ENCODE measurements at regions not wholly inside any gene's neighbourhood (a gene's known extent, or its start where the extent isn't known, plus 50 kb on each side); places are given as distances from the start of the nearest gene placed in this dataset.
"Not testable (repeated sequence)": the region's sequence is repeated elsewhere in the genome, so short reads cannot be mapped to it uniquely, and the experiment has no call there.

GRCh38 chr3:44104668-44105321 lies 136.9 kb upstream of the TOPAZ1 start:
- DNase-seq, result peak; percentile 5 to 8

DNA sequence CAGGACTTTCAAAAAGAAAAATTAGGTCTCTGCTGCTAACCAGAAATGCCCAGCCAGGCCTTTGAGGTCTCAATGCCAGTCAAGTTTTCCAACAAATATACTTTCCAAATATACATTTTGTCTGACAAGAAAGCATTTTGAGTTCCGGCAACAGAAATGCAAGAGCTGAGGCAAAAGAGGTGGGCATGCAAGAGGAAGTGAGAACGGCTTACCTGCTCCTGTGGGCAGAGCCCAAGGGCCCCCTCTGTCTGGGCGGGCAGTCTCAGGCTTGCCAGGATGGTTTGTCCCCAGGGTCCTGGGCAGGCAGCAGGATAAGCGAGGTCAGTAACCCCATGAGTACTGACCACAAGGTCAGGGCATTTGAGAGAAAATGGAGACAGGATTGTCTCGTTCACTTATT lies 136.1 kb upstream of the TOPAZ1 start:
- DNase-seq, result no peak

DNA sequence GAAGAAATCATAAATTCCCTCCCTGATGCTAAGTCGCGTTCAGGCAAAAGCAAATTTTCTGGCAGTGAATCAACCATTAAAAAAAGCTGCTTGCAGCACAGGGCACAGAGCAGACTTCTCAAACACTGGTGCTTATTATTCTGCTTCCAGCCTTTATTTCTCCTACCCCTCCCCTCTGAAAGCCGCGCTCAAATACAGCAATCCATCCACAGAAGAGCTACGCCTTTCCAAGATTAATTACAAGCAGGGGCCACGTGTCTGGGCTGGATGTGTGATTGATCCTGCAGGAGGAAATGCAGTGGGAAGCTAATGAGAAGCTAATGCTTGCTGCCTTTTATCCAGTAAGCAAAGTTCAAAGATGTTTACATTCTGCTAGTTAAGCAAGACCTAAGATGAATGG lies 134.9 kb upstream of the TOPAZ1 start:
- DNase-seq, result no peak

DNA sequence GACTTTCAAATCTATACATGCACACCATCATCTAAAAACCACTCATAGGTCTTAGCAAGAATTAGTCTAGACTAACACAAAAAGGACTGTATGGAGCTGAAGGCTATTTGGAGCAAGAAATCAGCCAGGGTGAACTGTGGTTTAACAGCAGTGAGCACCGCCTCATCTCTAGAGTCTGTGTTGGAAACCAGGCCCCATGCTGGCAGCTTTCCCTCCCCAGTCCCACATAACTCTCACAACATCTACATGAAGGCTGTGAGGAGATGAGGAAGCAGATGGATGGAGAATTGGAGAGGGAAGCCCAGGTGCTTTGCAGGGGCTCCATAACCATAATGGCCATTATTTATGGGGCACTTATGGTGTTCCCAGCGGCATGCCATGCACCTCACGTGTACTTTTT lies 133.2 kb upstream of the TOPAZ1 start:
- DNase-seq, result no peak

DNA sequence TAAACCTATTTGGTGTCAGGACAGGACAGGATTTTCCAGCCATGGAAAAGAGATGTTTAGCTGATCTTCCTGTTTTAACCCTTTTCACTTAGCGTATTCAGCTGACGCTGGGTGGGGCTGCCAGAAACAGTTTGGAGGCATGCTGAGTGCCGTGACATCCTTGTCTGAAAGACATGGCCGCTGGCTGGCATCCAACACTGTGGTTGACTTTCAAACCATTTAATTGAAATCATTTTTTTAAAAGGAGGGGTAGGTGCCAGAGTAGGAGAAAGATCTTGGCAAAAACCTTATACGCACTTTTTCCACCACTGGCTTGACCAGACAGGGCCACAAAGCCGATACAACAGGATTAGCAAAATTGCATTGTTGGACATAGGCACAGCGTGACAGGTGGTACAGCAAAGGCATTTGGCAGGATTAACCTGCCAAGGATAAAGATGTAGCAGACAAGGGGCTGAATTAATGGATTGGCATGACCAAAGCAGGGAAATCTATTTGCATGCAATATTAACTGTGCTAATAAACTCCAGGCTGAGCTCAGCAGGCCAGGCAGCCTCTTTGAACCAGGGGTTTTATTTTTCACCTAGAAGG lies 131.8 kb upstream of the TOPAZ1 start:
- DNase-seq, result no peak

- DNase-seq, result no peak
These were observed 131.0 kb upstream of the TOPAZ1 start for GRCh38 chr3:44110648-44111047.

DNA sequence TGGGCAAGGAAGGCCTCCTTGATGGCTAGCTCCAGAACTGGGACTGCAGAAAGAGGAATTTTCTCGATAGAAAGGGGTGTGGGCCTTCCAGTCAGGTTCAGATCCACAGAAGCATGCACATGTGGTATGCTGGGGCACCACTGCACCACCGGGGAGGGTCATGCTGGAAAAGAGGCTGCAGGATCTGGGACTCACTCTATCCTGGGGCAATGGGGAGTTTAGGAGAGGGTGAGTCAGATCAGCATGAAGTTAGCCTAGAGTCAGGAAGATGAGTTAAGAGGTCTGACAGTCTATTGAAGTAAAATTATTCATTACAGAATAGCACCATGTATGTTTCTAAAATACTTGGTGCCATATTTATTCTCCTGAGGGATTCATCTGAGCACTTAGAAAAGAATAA lies 130.2 kb upstream of the TOPAZ1 start:
- DNase-seq, result no peak

- DNase-seq, result peak; percentile 9 to 20
These were observed 127.5 kb upstream of the TOPAZ1 start for GRCh38 chr3:44114142-44114541.

DNA sequence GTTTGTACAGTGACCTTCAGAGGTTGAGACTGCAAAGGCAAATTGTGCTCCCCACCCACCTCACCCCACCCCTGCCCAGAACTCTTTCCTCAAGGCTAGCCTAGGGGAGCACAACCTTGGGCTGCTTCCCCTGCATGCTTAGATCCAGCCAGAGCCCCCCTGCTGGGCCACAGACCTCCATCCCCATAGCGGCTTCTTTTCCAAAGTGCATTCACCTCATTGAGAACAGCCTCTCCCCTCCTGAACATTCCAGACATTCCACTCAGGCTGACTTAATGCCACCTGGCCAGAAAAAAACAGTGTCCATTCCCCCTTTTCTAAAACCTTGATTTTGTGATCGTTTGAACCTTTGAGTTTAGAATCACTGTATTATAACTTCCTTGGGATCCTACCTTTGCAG lies 124.4 kb upstream of the TOPAZ1 start:
- no peak for DNase-seq

DNA sequence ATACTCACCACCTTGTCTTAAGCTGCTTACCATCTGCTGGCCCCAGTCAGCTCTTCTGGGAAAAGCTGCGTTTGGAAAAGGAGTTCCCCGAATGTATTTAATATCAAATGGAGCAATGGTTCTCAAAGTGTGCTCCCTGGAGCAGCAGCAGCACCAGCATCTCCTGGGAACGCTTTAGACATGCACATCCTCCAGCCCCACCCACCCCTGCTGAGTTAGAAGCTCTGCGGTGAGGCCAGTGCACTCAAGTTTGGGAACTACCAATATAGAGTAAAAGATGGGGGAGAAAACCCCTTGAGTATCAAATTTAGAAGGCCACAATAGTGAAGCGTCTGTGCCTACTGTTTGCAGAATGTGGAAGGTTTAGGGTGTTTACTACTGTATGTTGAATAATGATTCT lies 124.0 kb upstream of the TOPAZ1 start:
- DNase-seq, result no peak

DNA sequence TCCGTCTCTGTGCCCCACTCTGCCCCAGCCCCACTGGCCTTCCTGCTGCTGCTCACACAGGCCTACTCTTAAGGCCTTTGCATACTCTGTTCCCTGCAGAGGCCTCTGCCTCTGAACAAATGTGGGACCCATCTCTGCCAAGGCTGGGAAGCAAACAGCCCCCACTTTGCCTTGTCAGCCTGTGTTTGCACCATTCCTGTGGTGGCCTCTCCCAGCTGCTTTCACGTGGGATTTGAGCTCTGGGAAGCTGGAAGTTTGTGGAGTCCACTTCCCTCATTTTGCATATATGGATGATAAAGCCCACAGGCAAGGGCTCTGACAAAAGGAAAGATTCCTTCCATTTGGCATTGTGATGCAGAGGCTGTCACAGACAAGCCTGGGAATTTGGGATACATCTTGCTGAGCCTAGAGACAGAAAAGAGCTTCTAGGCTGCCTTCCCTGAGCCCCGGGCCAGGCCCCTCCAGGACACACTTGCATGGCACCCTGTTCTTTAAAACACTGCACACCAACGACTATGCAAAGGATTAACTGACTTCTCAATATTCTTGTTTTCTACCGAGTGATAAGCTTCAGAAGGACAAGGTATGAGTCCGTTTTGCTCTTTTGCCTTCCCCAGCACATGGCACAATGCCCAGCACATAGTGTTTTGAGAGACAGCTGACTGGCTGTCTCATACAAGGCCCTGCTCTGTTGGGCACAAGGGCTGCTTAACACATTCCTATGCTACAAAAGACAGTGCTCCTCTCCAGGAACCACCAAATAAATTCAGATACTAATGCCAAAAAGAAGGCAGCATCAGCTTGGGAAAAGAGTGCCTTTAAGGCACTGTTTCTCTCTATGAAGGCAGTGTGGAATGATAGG lies 120.7 kb upstream of the TOPAZ1 start:
- DNase-seq, result no peak

- no peak for DNase-seq
These were observed 116.4 kb upstream of the TOPAZ1 start for GRCh38 chr3:44125246-44125645.

DNA sequence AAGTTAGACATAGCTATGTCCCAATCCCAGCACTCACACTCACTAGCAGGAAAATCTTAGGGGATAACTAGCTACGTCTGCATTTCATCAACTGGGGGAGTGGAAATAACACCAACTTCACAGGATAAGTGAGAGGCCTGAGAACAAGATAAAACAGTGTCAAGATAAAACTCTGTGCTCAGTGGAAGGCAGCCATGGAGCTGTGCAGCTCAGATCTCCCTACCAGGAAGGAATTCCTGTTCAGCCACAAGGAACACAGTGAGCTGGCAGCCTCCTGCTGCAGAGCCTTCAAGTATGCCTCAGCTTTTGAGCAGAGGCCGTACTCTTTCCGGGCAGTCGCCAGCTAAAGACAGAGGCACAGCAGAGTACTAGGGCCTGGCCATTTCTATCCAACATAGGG lies 115.8 kb upstream of the TOPAZ1 start:
- DNase-seq, result no peak

DNA sequence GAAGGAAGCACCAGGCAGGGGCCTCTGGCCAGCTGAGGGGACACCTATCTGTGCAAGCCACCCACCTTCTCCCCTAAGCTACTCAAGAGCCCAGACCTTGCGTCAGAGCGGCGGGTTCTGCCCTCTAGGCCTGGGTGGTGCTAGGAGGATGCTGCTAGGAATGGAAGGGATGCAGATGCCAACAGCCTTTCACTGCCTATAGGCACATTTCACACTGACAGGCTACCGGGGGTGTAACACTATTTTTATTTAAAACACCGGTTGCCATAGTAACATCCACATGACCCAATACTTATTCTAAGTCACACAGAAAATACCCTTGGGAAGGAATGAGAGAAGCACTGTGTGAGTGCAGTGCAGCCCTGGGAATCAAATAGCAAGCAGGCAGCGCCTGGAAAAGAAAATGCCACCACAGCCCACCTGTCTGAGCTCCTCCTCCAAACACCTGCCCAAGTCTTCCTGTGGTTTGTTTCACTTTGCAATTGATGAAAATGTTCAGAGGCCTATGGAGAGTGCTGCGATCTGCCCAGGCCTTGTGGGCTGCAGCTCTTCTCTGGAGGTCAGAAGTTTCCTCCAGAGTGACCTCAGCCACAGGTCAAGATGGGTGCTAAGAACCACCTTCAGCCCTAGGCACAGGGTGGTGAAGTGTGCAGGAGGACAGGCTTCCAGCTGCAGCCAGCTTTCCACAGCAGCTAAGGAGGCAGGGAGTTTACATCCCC lies 113.5 kb upstream of the TOPAZ1 start:
- DNase-seq, result no peak

- DNase-seq, result no peak
These were observed 111.4 kb upstream of the TOPAZ1 start for GRCh38 chr3:44130249-44130648.

DNA sequence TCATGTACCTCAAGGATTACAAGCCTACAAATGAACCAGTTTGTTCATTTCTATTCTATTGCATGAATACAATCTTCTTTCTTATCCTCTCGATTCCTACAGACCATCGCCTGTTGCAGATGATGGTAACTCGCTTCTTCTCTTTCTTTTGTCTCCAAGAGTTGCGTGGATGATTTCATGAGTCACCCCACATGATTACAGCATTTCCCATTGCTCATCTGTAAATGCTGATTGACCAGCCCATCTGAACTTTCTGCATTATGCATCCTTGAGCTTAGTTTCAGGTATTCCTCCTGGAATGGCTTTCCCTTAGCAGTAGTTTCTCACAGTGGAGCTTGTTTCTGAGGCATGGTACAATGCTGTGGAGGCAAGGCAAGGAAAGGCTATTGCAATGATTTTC lies 109.6 kb upstream of the TOPAZ1 start:
- no peak for DNase-seq

- no peak for DNase-seq
These were observed 109.1 kb upstream of the TOPAZ1 start for GRCh38 chr3:44132593-44132992.

DNA sequence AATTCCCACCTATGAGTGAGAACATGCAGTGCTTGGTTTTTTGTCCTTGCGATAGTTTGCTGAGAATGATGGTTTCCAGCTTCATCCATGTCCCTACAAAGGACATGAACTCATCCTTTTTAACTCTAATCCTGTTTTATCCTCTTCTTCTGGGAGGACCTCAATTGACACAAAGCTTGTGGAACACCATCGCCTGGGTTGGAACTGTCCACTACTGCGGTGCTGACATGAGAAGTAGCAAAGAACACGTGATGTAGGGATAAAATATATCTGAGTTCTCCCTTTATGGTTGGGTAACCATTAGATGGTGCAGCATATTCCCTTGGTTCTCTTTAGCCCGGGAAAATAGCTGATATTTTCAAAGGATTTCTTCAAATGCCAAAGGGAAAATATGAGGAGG lies 105.3 kb upstream of the TOPAZ1 start:
- DNase-seq, result no peak

GRCh38 chr3:44146073-44146472 lies 95.6 kb upstream of the TOPAZ1 start:
- no peak for DNase-seq

- no peak for DNase-seq
These were observed 81.9 kb upstream of the TOPAZ1 start for GRCh38 chr3:44159696-44160300.

GRCh38 chr3:44160818-44161217 lies 80.9 kb upstream of the TOPAZ1 start:
- DNase-seq, result no peak

- DNase-seq, result no peak
These were observed 69.8 kb upstream of the TOPAZ1 start for GRCh38 chr3:44171891-44172290.

DNA sequence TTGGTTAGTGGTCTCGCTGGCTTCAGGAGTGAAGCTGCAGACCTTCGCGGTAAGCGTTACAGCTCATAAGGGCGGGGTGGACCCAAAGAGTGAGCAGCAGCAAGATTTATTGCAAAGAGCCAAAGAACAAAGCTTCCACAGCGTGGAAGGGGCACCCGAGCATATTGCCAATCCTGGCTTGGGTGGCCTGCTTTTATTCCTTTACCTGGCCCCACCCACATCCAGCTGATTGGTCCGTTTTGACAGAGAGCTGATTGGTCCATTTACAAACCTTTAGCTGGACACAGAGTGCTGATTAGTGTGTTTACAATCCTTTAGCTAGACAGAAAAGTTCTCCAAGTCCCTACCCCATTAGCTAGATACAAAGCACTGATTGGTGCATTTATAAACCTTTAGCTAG lies 69.0 kb upstream of the TOPAZ1 start:
- not testable (repeated sequence) for DNase-seq
